HG02870 (cell line): ENCODE measurements at regions not wholly inside any gene's neighbourhood (a gene's known extent, or its start where the extent isn't known, plus 50 kb on each side); places are given as distances from the start of the nearest gene placed in this dataset.

Experiments used
- ATAC-seq: cut with Tn5 transposase; IDR thresholded peaks from one replicate; pipeline ENCODE4 v1.9.1; 2021; ENCODE audit warnings: mild to moderate bottlenecking, moderate library complexity; ENCODE audit not compliant: unreplicated experiment

- ATAC-seq: no peak
Observed at GRCh38 chr5:33312571-33313549, 127.9 kb upstream of the TARS1 start.

- no peak for ATAC-seq
Observed at GRCh38 chr5:33315189-33315588, 125.6 kb upstream of the TARS1 start.

- ATAC-seq: no peak
Observed at GRCh38 chr5:33316773-33317172, 124.0 kb upstream of the TARS1 start.

- no peak for ATAC-seq
Observed at GRCh38 chr5:33317271-33317670, 123.5 kb upstream of the TARS1 start.

- ATAC-seq: no peak
Observed at GRCh38 chr5:33319151-33319550, 121.6 kb upstream of the TARS1 start.

- ATAC-seq: no peak
Observed at GRCh38 chr5:33319841-33320240, 120.9 kb upstream of the TARS1 start.

- ATAC-seq: no peak
Observed at GRCh38 chr5:33321026-33321425, 119.7 kb upstream of the TARS1 start.

GRCh38 chr5:33322632-33323031, 118.1 kb upstream of the TARS1 start:
- no peak for ATAC-seq

GRCh38 chr5:33324667-33325307, 116.0 kb upstream of the TARS1 start:
- ATAC-seq: no peak

- ATAC-seq: no peak
Observed at GRCh38 chr5:33328818-33329217, 111.9 kb upstream of the TARS1 start.

- ATAC-seq: no peak
Observed at GRCh38 chr5:33329891-33330290, 110.9 kb upstream of the TARS1 start.

GRCh38 chr5:33330426-33330825, 110.3 kb upstream of the TARS1 start:
- no peak for ATAC-seq

- no peak for ATAC-seq
Observed at GRCh38 chr5:33330992-33331391, 109.8 kb upstream of the TARS1 start.

GRCh38 chr5:33332804-33333203, 108.0 kb upstream of the TARS1 start:
- no peak for ATAC-seq

GRCh38 chr5:33334829-33335228, 105.9 kb upstream of the TARS1 start:
- no peak for ATAC-seq

GRCh38 chr5:33336891-33337636, 103.7 kb upstream of the TARS1 start:
- ATAC-seq: no peak

- no peak for ATAC-seq
Observed at GRCh38 chr5:33337637-33337992, 103.2 kb upstream of the TARS1 start.

- no peak for ATAC-seq
Observed at GRCh38 chr5:33338336-33339110, 102.2 kb upstream of the TARS1 start.

- no peak for ATAC-seq
Observed at GRCh38 chr5:33339413-33339812, 101.4 kb upstream of the TARS1 start.

- no peak for ATAC-seq
Observed at GRCh38 chr5:33340195-33340594, 100.6 kb upstream of the TARS1 start.

GRCh38 chr5:33341351-33341750, 99.4 kb upstream of the TARS1 start:
- no peak for ATAC-seq
